ENCODE measurements at regions not wholly inside any gene's neighbourhood (a gene's known extent, or its start where the extent isn't known, plus 50 kb on each side); places are given as distances from the start of the nearest gene placed in this dataset.

- Histone ChIP-seq H3K23me2 (ENCODE audit: low read depth, low read length) (no peaks in the 10 kb centered on the region), H2BK20ac (ENCODE audit: low read length) (no peak overlapping the region), H3K4me1 (replicated peaks in 1 of 4; ENCODE audit: control insufficient read depth in 3 of 4, insufficient read depth in 4 of 4, low read length in 3 of 4) (peaks cover 0 to 7% (median 0%) of the 10 kb centered on the region in 4 experiments; a peak in 4 of 7 replicates), H3K18ac (ENCODE audit: extremely low read depth, low read length) (no peak overlapping the region), H3K27me3 (replicated peaks in 1 of 4; ENCODE audit: control insufficient read depth in 3 of 4, extremely low read depth in 1 of 4, insufficient read depth in 3 of 4, low read length in 3 of 4) (no peaks in the 10 kb centered on the region; a peak in 1 of 7 replicates), H3K9ac (replicated peaks in 1 of 4; ENCODE audit: extremely low read depth in 1 of 4, low read depth in 3 of 4, low read length in 3 of 4) (no peak overlapping the region), H3K79me1 (ENCODE audit: low read depth, low read length) (no peaks in the 10 kb centered on the region), H3K79me2 (ENCODE audit: control insufficient read depth in 1 of 2, insufficient read depth in 2 of 2, low read length in 2 of 2) (no peaks in the 10 kb centered on the region), H3K23ac (ENCODE audit: insufficient read length) (no peak overlapping the region), H4K20me1 (replicated peaks in 1 of 2; ENCODE audit: control insufficient read depth in 1 of 2, insufficient read depth in 2 of 2, low read length in 2 of 2) (no peaks in the 10 kb centered on the region), H3K14ac (ENCODE audit: insufficient read length) (no peak overlapping the region), H2BK120ac (replicated peaks; ENCODE audit: low read depth, low read length) (no peak overlapping the region), H4K91ac (replicated peaks; ENCODE audit: insufficient read length, low read length) (no peak overlapping the region), H3K36me3 (ENCODE audit: control insufficient read depth in 2 of 4, insufficient read depth in 4 of 4, low read length in 3 of 4) (no peaks in the 10 kb centered on the region), H3K4me3 (ENCODE audit: extremely low read depth in 1 of 4, insufficient read depth in 2 of 4, low read depth in 3 of 4, low read length in 4 of 4) (no peak overlapping the region), H2BK12ac (ENCODE audit: low read depth, low read length) (no peak overlapping the region), H3K56ac (replicated peaks; ENCODE audit: insufficient read length, low read depth, low read length) (no peak overlapping the region), H3K9me3 (ENCODE audit: insufficient read depth in 2 of 2, low read depth in 1 of 2, low read length in 1 of 2) (no peaks in the 10 kb centered on the region), H2BK5ac (ENCODE audit: low read depth, low read length) (no peak overlapping the region), H3K4me2 (ENCODE audit: insufficient read depth in 1 of 2, low read depth in 2 of 2, low read length in 2 of 2) (no peak overlapping the region), H3K27ac (ENCODE audit: low read depth, low read length) (no peak overlapping the region), H2AFZ (ENCODE audit: low read length) (no peak overlapping the region), H2BK15ac (ENCODE audit: low read length) (no peak overlapping the region), H2AK5ac (ENCODE audit: low read depth, low read length) (no peak overlapping the region), H3K4ac (replicated peaks; ENCODE audit: insufficient read length, low read depth, low read length) (no peak overlapping the region), H4K5ac (ENCODE audit: insufficient read length, low read depth, low read length) (no peak overlapping the region), H4K8ac (ENCODE audit: extremely low read depth, insufficient read depth, low read length) (no peak overlapping the region)
- ChIA-PET CTCF (ENCODE audit: partially characterized antibody) (no interaction called here), POLR2A (ENCODE audit: partially characterized antibody) (no interaction called here)
- DNase-seq (ENCODE audit: low read depth in 1 of 2, low spot score in 2 of 2) (no peak), FAIRE-seq (no peak)
- 92% methylated on average over 1 of the region's 1 CpG; no CpG with 5 or more reads in 1 of the 2 experiments for WGBS, 2 experiments (ENCODE audit: extremely low coverage in 1 of 2, insufficient coverage in 1 of 2, insufficient read length in 1 of 2, insufficient replicate concordance in 2 of 2, low coverage in 1 of 2, low lambda C conversion rate in 2 of 2, missing lambda C conversion rate in 1 of 2)
- no peak for TF ChIP-seq TAF1 (IDR thresholded peaks at IDR 0.05; ENCODE audit: low read depth, low read length)
- TF ChIP-seq MAFK (IDR thresholded peaks at IDR 0.05; ENCODE audit: low read depth, low read length), result no peak
- TF ChIP-seq EGR1 (IDR thresholded peaks at IDR 0.05; ENCODE audit: borderline replicate concordance, low read depth, low read length), result no peak
- no peak for TF ChIP-seq CHD2 (IDR thresholded peaks at IDR 0.05; ENCODE audit: low read length)
- no peak for TF ChIP-seq SIRT6 (IDR thresholded peaks at IDR 0.05; ENCODE audit: low read length)
- TF ChIP-seq USF2 (IDR thresholded peaks at IDR 0.05; ENCODE audit: low read length), result no peak
- TF ChIP-seq CREB1 (IDR thresholded peaks at IDR 0.05), result no peak
Observed at GRCh38 chr13:22200440-22200839, 529.6 kb downstream of the FGF9 start.
